ENCODE measurements at regions not wholly inside any gene's neighbourhood (a gene's known extent, or its start where the extent isn't known, plus 50 kb on each side); places are given as distances from the start of the nearest gene placed in this dataset.
"Not testable (repeated sequence)": the region's sequence is repeated elsewhere in the genome, so short reads cannot be mapped to it uniquely, and the experiment has no call there.

- no peaks in the 10 kb centered on the region for H3K79me2 ChIP-seq (ENCODE audit: insufficient read depth, low read length)
- TF ChIP-seq CTCF (IDR thresholded peaks at IDR 0.05; ENCODE audit: extremely low read depth, low read depth, low read length), result no peak
- no peak for DNase-seq (ENCODE audit: insufficient read length, low spot score, missing footprints)
- H3K9me3 ChIP-seq (ENCODE audit: low read depth, low read length), result no peaks in the 10 kb centered on the region
- no peak overlapping the region for H3K4me3 ChIP-seq (ENCODE audit: insufficient read depth, low read length)
- no peaks in the 10 kb centered on the region for H3K27me3 ChIP-seq (ENCODE audit: insufficient read depth, low read length)
- H4K20me1 ChIP-seq (ENCODE audit: insufficient read depth, low read length), result no peaks in the 10 kb centered on the region
- H3K4me1 ChIP-seq (ENCODE audit: insufficient read depth, low read length), result no peaks in the 10 kb centered on the region
- H3K36me3 ChIP-seq (ENCODE audit: insufficient read depth, low read length), result no peaks in the 10 kb centered on the region
- no peak overlapping the region for H3K4me2 ChIP-seq (ENCODE audit: insufficient read depth, low read length)
- no peak overlapping the region for H3K27ac ChIP-seq (ENCODE audit: low read depth, low read length)
- H2AFZ ChIP-seq (ENCODE audit: low read length), result no peak overlapping the region
Measured at GRCh38 chr16:35575432-35575821, 2116.0 kb downstream of the TP53TG3F start.

GRCh38 chr16:35585411-35585810 lies 2126.0 kb downstream of the TP53TG3F start:
- no peak for TF ChIP-seq CTCF (IDR thresholded peaks at IDR 0.05; ENCODE audit: extremely low read depth, low read depth, low read length)
- Histone ChIP-seq H3K4me3 (ENCODE audit: insufficient read depth, low read length) (no peak overlapping the region), H3K79me2 (ENCODE audit: insufficient read depth, low read length) (no peaks in the 10 kb centered on the region), H3K36me3 (ENCODE audit: insufficient read depth, low read length) (no peaks in the 10 kb centered on the region), H3K27me3 (ENCODE audit: insufficient read depth, low read length) (no peaks in the 10 kb centered on the region), H4K20me1 (ENCODE audit: insufficient read depth, low read length) (no peaks in the 10 kb centered on the region), H3K27ac (ENCODE audit: low read depth, low read length) (no peak overlapping the region), H3K4me2 (ENCODE audit: insufficient read depth, low read length) (no peak overlapping the region), H3K4me1 (ENCODE audit: insufficient read depth, low read length) (no peaks in the 10 kb centered on the region), H3K9me3 (ENCODE audit: low read depth, low read length) (no peaks in the 10 kb centered on the region), H2AFZ (ENCODE audit: low read length) (no peak overlapping the region)
- no peak for DNase-seq (ENCODE audit: insufficient read length, low spot score, missing footprints)

DNA sequence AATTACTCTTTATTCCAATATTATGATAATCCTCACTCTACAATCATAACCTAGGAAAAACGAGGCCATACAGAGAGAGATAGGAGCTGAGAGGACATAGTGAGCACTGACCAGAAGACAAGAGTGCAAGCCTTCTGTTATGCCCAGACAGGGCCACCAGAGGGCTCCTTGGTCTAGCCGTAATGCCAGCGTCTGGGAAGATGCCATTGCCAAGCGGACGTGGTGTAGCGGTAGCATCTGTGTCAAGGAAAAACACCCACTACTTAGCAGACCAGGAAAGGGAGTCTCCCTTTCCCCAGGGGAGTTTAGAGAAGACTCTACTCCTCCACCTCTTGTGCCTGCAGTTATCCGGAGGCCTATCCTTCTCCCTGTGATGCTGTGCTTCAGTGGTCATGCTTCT lies 2131.5 kb downstream of the TP53TG3F start:
- H3K79me2 ChIP-seq (ENCODE audit: insufficient read depth, low read length); H3K27ac ChIP-seq (ENCODE audit: low read depth, low read length); H3K4me3 ChIP-seq (ENCODE audit: insufficient read depth, low read length); H3K9me3 ChIP-seq (ENCODE audit: low read depth, low read length); H3K4me2 ChIP-seq (ENCODE audit: insufficient read depth, low read length); H3K27me3 ChIP-seq (ENCODE audit: insufficient read depth, low read length); DNase-seq (ENCODE audit: insufficient read length, low spot score, missing footprints); H3K4me1 ChIP-seq (ENCODE audit: insufficient read depth, low read length); H2AFZ ChIP-seq (ENCODE audit: low read length); H3K36me3 ChIP-seq (ENCODE audit: insufficient read depth, low read length); H4K20me1 ChIP-seq (ENCODE audit: insufficient read depth, low read length): not testable (repeated sequence)

GRCh38 chr16:35596467-35596866 lies 2137.1 kb downstream of the TP53TG3F start:
- TF ChIP-seq CTCF (IDR thresholded peaks at IDR 0.05; ENCODE audit: extremely low read depth, low read depth, low read length), result no peak

More at GRCh38 chr16:35596467-35596866, 2137.1 kb downstream of the TP53TG3F start:
- no peak overlapping the region for H3K4me3 ChIP-seq (ENCODE audit: insufficient read depth, low read length)
- no peaks in the 10 kb centered on the region for H3K27me3 ChIP-seq (ENCODE audit: insufficient read depth, low read length)
- no peak overlapping the region for H3K4me2 ChIP-seq (ENCODE audit: insufficient read depth, low read length)
- H3K27ac ChIP-seq (ENCODE audit: low read depth, low read length), result no peak overlapping the region
- no peaks in the 10 kb centered on the region for H3K36me3 ChIP-seq (ENCODE audit: insufficient read depth, low read length)
- no peaks in the 10 kb centered on the region for H3K4me1 ChIP-seq (ENCODE audit: insufficient read depth, low read length)
- no peaks in the 10 kb centered on the region for H4K20me1 ChIP-seq (ENCODE audit: insufficient read depth, low read length)
- no peak for DNase-seq (ENCODE audit: insufficient read length, low spot score, missing footprints)
- H3K79me2 ChIP-seq (ENCODE audit: insufficient read depth, low read length), result no peaks in the 10 kb centered on the region
- H3K9me3 ChIP-seq (ENCODE audit: low read depth, low read length), result peaks cover 2% of the 10 kb centered on the region
- H2AFZ ChIP-seq (ENCODE audit: low read length), result no peak overlapping the region

All from osteoblast (primary cell).